Activated naive CD8-positive, alpha-beta T cell (primary cell): ENCODE measurements at regions not wholly inside any gene's neighbourhood (a gene's known extent, or its start where the extent isn't known, plus 50 kb on each side); places are given as distances from the start of the nearest gene placed in this dataset.
"Not testable (repeated sequence)": the region's sequence is repeated elsewhere in the genome, so short reads cannot be mapped to it uniquely, and the experiment has no call there.

ENCODE experiments used
- H3K27ac Mint-ChIP-seq: one replicate; pipeline ENCODE4 v1.8.0; 2021; ENCODE audit warnings: mixed read lengths
- H3K27me3 Mint-ChIP-seq: one replicate; pipeline ENCODE4 v1.8.0; 2021; ENCODE audit warnings: mixed read lengths
- H3K36me3 Mint-ChIP-seq: one replicate; pipeline ENCODE4 v1.8.0; 2021; ENCODE audit warnings: mixed read lengths
- H3K4me1 Mint-ChIP-seq: one replicate; pipeline ENCODE4 v1.8.0; 2021; ENCODE audit warnings: low read depth, mixed read lengths
- H3K4me3 Mint-ChIP-seq: one replicate; pipeline ENCODE4 v1.8.0; 2021; ENCODE audit warnings: mild to moderate bottlenecking, mixed read lengths
- H3K9me3 Mint-ChIP-seq: one replicate; pipeline ENCODE4 v1.8.0; 2021; ENCODE audit warnings: low read depth, mixed read lengths

- no peaks in the 10 kb centered on the region for H3K27me3 Mint-ChIP-seq
- no peaks in the 10 kb centered on the region for H3K9me3 Mint-ChIP-seq
- H3K4me3 Mint-ChIP-seq: no peak overlapping the region
- no peaks in the 10 kb centered on the region for H3K36me3 Mint-ChIP-seq
- no peaks in the 10 kb centered on the region for H3K4me1 Mint-ChIP-seq
- no peak overlapping the region for H3K27ac Mint-ChIP-seq
Observed at GRCh38 chr9:124135813-124136365, 121.9 kb upstream of the NEK6 start.

DNA sequence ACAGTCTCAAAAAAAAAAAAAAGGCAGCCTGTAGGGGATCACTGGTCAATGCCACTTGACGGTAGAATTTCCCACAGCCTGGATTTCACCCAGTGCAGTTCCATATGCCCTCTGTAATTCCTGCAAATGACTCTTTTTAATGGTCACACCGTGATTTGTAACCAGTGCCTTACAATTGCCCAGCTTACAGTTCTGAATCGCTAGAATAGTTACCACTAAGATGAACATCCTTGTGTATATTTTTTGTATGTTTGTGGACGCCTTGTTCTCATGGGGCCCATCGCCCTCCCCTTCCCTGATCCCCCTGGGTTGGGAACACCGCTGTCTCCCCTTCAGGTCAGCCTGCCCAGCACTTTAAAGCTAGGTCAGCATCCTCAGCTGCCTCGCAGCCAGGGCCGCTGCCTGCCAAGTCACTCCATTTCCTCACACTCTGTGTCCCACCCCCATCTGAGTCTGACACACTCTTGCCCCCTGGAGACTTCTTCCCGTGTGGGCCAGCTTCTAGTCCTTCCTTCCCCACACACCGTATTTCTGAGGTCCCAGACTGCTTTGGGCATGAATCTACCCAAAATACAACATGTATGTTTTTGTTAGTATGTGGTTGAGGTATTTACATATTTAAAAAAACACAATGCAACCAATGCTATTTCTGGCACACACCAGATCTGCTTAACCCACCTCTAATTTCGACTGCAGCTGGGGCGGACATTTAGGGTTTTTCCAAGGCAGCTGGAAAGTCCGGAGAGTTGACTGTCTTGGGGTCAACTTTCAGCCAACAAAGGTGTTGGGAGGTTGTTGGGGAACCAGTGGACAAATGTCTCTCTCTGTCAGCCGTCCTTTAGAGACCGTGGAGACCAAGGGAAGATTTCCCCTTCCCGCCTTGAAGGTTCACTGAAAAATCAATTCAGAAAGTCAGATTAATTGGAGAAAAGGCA is 120.5 kb upstream of the NEK6 start:
- Mint-ChIP-seq H3K9me3 (no peaks in the 10 kb centered on the region), H3K4me1 (no peaks in the 10 kb centered on the region), H3K4me3 (no peak overlapping the region), H3K27ac (no peak overlapping the region), H3K27me3 (no peaks in the 10 kb centered on the region), H3K36me3 (no peaks in the 10 kb centered on the region)

DNA sequence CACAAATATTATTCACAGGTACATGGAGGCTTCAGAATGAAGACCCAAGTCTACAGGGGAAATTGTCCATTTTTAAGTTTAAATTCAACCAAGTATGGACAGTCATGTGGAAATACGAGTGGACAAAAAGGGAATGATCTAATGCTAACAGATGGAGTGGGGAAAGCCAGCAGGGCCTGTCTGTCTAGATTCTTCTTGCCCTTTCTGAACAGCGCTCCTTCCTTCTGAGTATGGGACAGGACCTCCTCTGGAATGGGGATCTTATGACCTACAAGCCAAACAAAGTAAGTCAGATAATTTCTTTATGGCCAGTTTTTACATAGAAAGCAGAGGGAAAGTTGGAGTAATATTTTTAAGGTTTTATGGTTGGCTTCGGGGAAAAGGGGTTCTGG is 119.8 kb upstream of the NEK6 start:
- Mint-ChIP-seq H3K27me3 (no peaks in the 10 kb centered on the region), H3K27ac (no peak overlapping the region), H3K9me3 (no peaks in the 10 kb centered on the region), H3K4me3 (no peak overlapping the region), H3K4me1 (no peaks in the 10 kb centered on the region), H3K36me3 (no peaks in the 10 kb centered on the region)

GRCh38 chr9:124139001-124139400 is 118.7 kb upstream of the NEK6 start:
- H3K27me3 Mint-ChIP-seq: no peaks in the 10 kb centered on the region
- H3K9me3 Mint-ChIP-seq: no peaks in the 10 kb centered on the region
- H3K36me3 Mint-ChIP-seq: no peaks in the 10 kb centered on the region
- H3K4me3 Mint-ChIP-seq: no peak overlapping the region
- no peaks in the 10 kb centered on the region for H3K4me1 Mint-ChIP-seq
- no peak overlapping the region for H3K27ac Mint-ChIP-seq

DNA sequence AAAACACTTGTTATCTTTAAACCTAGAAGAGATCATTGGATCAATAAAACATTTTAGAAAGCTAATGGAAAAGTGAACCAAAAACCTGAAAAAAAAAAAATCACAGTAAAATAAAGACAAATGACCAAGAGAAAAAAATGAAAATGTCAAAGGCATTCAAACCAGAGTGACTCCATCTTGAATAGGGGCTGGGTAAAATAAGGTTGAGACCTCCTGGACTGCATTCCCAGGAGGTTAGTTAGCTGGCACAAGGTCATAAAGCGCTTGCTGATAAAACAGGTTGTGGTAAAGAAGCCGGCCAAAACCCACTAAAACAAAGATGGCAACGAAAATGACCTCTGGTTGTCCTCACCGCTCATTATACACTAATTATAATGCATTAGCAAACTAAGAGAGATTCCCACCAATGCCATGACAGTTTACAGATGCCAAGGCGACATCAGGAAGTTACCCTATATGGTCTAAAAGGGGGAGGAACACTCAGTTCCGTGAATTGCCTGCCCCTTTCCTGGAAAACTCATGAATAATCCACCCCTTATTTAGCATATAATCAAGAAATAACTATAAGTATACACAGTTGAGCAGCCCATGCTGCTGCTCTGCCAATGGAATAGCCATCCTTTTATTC is 116.7 kb upstream of the NEK6 start:
- Mint-ChIP-seq H3K4me3 (no peak overlapping the region), H3K27ac (no peak overlapping the region), H3K27me3 (no peaks in the 10 kb centered on the region), H3K4me1 (no peaks in the 10 kb centered on the region), H3K9me3 (no peaks in the 10 kb centered on the region), H3K36me3 (no peaks in the 10 kb centered on the region)

- H3K4me1 Mint-ChIP-seq, H3K27ac Mint-ChIP-seq, H3K36me3 Mint-ChIP-seq, H3K27me3 Mint-ChIP-seq, H3K9me3 Mint-ChIP-seq, H3K4me3 Mint-ChIP-seq: not testable (repeated sequence)
Observed at GRCh38 chr9:124144561-124145123, 113.1 kb upstream of the NEK6 start.

GRCh38 chr9:124146031-124146561 is 111.7 kb upstream of the NEK6 start:
- H3K9me3 Mint-ChIP-seq: no peaks in the 10 kb centered on the region
- no peak overlapping the region for H3K27ac Mint-ChIP-seq
- H3K4me1 Mint-ChIP-seq: no peaks in the 10 kb centered on the region
- H3K36me3 Mint-ChIP-seq: no peaks in the 10 kb centered on the region
- H3K27me3 Mint-ChIP-seq: peaks cover 3% of the 10 kb centered on the region
- H3K4me3 Mint-ChIP-seq: no peak overlapping the region

DNA sequence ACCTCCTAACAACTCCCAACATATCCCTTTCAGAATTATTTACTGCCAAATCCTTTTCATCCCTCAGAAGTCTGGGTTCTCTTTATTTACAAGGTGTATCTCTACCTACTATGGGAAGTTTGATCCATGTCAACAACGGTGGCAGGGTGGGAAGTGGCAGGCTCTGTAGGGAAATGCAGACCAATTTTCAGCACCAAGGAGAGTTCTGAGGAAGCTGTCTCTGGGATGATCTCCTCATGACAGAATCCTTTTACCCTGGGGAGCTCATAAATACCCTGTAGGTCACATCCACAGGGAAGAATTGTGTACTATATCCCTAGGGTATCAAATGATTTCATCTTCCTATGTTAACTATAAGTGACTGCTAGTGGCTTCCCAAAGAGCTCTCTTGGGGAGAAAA is 107.8 kb upstream of the NEK6 start:
- Mint-ChIP-seq H3K4me3 (no peak overlapping the region), H3K9me3 (no peaks in the 10 kb centered on the region), H3K36me3 (no peaks in the 10 kb centered on the region), H3K27ac (no peak overlapping the region), H3K4me1 (no peaks in the 10 kb centered on the region), H3K27me3 (peaks cover 5% of the 10 kb centered on the region)

- H3K4me3 Mint-ChIP-seq: no peak overlapping the region
- no peak overlapping the region for H3K27ac Mint-ChIP-seq
- peaks cover 3% of the 10 kb centered on the region for H3K36me3 Mint-ChIP-seq
- H3K27me3 Mint-ChIP-seq: peaks cover 10% of the 10 kb centered on the region
- H3K9me3 Mint-ChIP-seq: peaks cover 11% of the 10 kb centered on the region
- H3K4me1 Mint-ChIP-seq: no peaks in the 10 kb centered on the region
Observed at GRCh38 chr9:124163760-124164255, 93.9 kb upstream of the NEK6 start.

DNA sequence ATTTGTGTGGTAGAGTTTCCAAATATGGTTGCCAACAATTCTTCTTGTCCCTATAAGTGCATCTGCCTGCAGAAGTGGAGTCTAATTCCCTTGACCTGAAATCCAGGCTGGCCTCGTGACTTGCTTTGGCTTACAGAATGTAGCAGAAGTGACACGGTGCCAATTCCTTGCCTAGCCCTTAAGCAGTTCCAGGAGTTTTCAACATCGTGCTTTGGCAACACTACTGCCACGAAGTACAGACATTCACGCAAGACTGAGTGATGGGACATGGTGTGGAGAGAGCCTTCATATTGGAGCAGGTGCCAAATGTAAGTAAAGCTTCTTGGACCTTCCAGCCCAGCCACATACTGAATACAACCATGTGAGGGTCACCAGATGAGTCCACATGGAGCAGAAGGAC is 92.9 kb upstream of the NEK6 start:
- Mint-ChIP-seq H3K9me3 (peaks cover 11% of the 10 kb centered on the region), H3K27ac (no peak overlapping the region), H3K4me1 (no peaks in the 10 kb centered on the region), H3K36me3 (peaks cover 3% of the 10 kb centered on the region), H3K4me3 (no peak overlapping the region), H3K27me3 (peaks cover 11% of the 10 kb centered on the region)

DNA sequence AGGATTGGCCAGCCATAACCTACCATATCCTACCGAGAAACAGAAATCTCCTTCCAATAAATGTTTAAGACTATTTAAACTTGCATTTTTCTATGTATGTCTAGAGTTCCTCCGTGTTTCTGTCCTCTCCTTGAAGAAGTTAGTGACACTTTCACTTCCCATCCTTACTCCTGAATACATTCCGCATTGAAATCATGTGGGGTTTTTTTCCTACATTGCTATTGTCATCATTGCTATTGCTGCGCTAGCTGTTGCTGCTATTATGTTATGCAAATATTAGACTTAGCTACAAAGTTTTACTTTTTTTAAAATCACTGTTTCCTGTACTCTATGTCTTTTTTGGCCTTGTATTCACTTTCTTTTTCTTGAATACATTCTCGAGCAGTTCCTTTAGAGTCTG is 83.3 kb upstream of the NEK6 start:
- no peak overlapping the region for H3K27ac Mint-ChIP-seq
- H3K9me3 Mint-ChIP-seq: peaks cover 7% of the 10 kb centered on the region
- peaks cover 32% of the 10 kb centered on the region for H3K4me1 Mint-ChIP-seq
- no peak overlapping the region for H3K4me3 Mint-ChIP-seq
- H3K27me3 Mint-ChIP-seq: no peaks in the 10 kb centered on the region
- H3K36me3 Mint-ChIP-seq: peaks cover 2% of the 10 kb centered on the region

- H3K27me3 Mint-ChIP-seq: not testable (repeated sequence)
Observed at GRCh38 chr9:124177522-124177921, 80.2 kb upstream of the NEK6 start.

DNA sequence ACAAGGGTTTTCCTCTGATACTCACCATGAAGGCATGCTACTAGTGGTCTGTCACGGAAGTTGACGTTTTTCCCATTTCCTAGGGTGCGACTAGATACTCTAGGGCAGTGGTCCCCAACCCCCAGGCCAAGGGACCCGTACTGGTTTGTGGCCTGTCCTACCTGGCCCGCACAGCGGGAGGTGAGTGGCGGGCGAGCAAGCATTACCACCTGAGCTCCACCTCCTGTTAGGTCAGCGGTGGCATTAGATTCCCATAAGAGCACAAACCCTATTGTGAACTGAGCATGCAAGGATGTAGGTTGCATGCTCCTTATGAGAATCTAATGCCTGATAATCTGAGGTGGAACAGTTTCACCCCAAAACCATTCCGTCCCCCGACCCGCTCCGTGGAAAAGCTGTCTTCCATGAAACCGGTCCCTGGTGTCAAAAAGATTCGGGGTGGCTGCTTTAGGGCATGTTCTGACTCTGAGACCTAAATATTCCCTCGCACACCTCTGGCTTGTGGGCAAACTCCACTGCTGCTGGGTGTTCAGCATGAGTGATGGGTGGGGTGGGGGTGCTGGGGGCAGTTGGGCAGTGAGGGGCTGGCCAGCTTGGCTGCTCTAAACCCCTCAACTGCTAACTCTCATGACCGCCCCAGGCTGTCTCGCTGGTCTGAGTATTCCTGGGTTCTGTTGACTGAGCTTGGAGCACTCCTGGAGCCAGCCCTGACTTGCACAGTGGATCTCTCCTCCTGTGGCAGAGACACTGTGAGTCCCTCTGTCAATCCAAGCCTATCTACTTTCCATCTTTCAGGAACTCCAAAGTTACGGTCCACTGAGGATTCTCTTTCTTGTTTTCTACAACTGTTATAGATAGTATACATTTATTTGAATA is 78.3 kb upstream of the NEK6 start:
- H3K9me3 Mint-ChIP-seq: no peaks in the 10 kb centered on the region
- H3K4me3 Mint-ChIP-seq: no peak overlapping the region
- no peak overlapping the region for H3K27ac Mint-ChIP-seq
- H3K36me3 Mint-ChIP-seq: no peaks in the 10 kb centered on the region
- peaks cover 10% of the 10 kb centered on the region for H3K27me3 Mint-ChIP-seq
- H3K4me1 Mint-ChIP-seq: peaks cover 3% of the 10 kb centered on the region

More at GRCh38 chr9:124177522-124177921, 80.2 kb upstream of the NEK6 start:
- peaks cover 13% of the 10 kb centered on the region for H3K4me1 Mint-ChIP-seq
- not testable (repeated sequence) for H3K9me3 Mint-ChIP-seq, H3K4me3 Mint-ChIP-seq, H3K36me3 Mint-ChIP-seq, H3K27ac Mint-ChIP-seq

DNA sequence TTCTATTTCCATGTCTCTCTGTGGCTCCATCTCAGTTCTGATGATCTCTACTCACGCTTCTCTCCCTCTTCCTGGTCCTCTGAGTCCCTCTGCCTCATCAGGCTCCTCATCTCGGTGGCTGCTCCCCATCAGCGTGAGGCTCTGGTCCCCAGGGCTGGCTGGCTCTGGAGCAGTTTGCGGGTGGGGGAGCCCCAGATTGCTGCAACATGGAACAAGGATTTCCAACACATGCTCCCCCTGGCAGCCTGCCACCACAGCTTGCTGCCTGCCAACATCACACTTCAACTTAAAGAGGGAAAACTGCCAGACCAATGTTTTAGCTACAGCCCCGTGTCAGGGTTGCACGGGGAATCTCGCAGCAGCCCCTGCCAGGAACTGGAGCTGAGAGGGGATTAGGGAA is 77.2 kb upstream of the NEK6 start:
- no peaks in the 10 kb centered on the region for H3K4me1 Mint-ChIP-seq
- H3K27ac Mint-ChIP-seq: no peak overlapping the region
- peaks cover 10% of the 10 kb centered on the region for H3K27me3 Mint-ChIP-seq
- H3K4me3 Mint-ChIP-seq: no peak overlapping the region
- H3K9me3 Mint-ChIP-seq: no peaks in the 10 kb centered on the region
- H3K36me3 Mint-ChIP-seq: no peaks in the 10 kb centered on the region
